ENCODE measurements at regions not wholly inside any gene's neighbourhood (a gene's known extent, or its start where the extent isn't known, plus 50 kb on each side); places are given as distances from the start of the nearest gene placed in this dataset.

DNA sequence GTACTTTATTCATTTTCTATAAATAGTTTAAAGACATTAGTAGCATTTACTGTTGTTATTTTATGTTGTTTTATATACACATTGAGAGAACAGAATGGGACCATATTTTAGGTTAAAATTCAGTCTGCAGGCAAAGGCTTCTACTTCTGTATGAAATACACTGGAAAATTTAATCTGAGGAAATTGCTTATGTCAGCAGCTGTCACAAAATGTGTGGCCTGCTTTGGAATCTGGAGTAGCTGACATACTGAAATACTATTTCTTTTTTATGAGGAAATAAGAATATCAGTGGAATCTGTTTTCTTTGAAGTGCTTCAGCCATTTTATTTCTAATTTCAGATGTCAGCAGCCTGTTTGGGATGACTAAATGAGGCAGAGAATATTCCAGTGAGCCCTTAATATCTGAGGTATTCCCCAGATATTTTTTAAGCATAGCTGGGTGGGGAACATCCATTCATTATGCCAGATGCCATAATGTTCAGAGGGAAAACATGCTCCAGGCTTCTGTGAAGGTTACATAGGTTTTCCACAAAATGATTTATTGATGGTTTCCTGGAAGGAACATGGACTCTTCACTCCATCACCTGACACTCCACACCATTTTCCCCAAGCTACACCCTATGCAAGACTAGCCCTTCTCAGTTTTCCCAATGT, 267.1 kb downstream of the ARL4A start:
- Histone ChIP-seq H3K4me3 (ENCODE audit: low read length in 2 of 2) (no peak overlapping the region), H3K36me3 (ENCODE audit: control insufficient read depth in 1 of 2, insufficient read depth in 2 of 2, low read length in 1 of 2) (no peaks in the 10 kb centered on the region)
- intact Hi-C loops (cut with DNase I), result no loop called here

DNA sequence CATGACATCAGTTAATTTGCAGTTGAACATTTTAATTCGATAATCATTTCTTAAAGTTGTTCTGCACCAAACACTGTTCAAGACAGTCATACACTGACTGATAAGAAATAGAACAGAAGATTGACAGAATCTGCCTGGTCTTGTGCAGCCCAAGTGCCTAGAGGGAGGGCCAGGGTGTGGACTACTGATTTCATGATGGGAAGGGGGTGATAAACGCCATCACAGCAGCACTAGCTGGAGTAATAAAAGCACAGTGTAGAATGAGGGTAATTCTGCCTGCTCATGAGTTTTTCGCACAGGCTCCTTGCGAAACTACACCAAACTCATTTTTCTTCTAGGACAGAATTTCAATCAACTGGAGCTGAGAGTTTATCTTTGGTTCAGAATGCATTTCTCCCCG, 270.1 kb downstream of the ARL4A start:
- H3K27me3 ChIP-seq (ENCODE audit: control insufficient read depth in 1 of 2, insufficient read depth in 2 of 2, low read length in 1 of 2), result no peaks in the 10 kb centered on the region
- H3K36me3 ChIP-seq (ENCODE audit: control insufficient read depth in 1 of 2, insufficient read depth in 2 of 2, low read length in 1 of 2), result no peaks in the 10 kb centered on the region
- no peak overlapping the region for H3K27ac ChIP-seq (ENCODE audit: low read depth in 1 of 2, low read length in 2 of 2)
- H3K4me3 ChIP-seq (ENCODE audit: low read length in 2 of 2), result no peak overlapping the region
- no peak for DNase-seq
- H3K9me3 ChIP-seq (ENCODE audit: control insufficient read depth, low read length), result no peaks in the 10 kb centered on the region
- H3K4me1 ChIP-seq (ENCODE audit: control insufficient read depth in 1 of 2, insufficient read depth in 2 of 2, low read length in 2 of 2), result no peaks in the 10 kb centered on the region
- intact Hi-C loops (cut with DNase I), result no loop called here
- WGBS, 2 donors, result 75 to 79% methylated on average over 5 of the region's 5 CpGs
- no peak for ATAC-seq (ENCODE audit: low FRiP score)

More for the DNA sequence above, 267.1 kb downstream of the ARL4A start:
- DNase-seq (no peak), ATAC-seq (ENCODE audit: low FRiP score) (no peak)
- H3K9me3 ChIP-seq (ENCODE audit: control insufficient read depth, low read length), result no peaks in the 10 kb centered on the region
- H3K27ac ChIP-seq (ENCODE audit: low read depth in 1 of 2, low read length in 2 of 2), result no peak overlapping the region
- no peaks in the 10 kb centered on the region for H3K4me1 ChIP-seq (ENCODE audit: control insufficient read depth in 1 of 2, insufficient read depth in 2 of 2, low read length in 2 of 2)
- H3K27me3 ChIP-seq (ENCODE audit: control insufficient read depth in 1 of 2, insufficient read depth in 2 of 2, low read length in 1 of 2), result no peaks in the 10 kb centered on the region

GRCh38 chr7:12961910-12962480, 274.6 kb downstream of the ARL4A start:
- H3K4me1 ChIP-seq (ENCODE audit: control insufficient read depth in 1 of 2, insufficient read depth in 2 of 2, low read length in 2 of 2), result no peaks in the 10 kb centered on the region
- intact Hi-C loops (cut with DNase I), result no loop called here
- no peaks in the 10 kb centered on the region for H3K9me3 ChIP-seq (ENCODE audit: control insufficient read depth, low read length)
- ATAC-seq (ENCODE audit: low FRiP score) (no peak), DNase-seq (no peak)
- 71 to 73% methylated on average over 4 of the region's 4 CpGs for WGBS, 2 donors
- no peaks in the 10 kb centered on the region for H3K27me3 ChIP-seq (ENCODE audit: control insufficient read depth in 1 of 2, insufficient read depth in 2 of 2, low read length in 1 of 2)
- H3K27ac ChIP-seq (ENCODE audit: low read depth in 1 of 2, low read length in 2 of 2), result no peak overlapping the region
- H3K4me3 ChIP-seq (ENCODE audit: low read length in 2 of 2), result no peak overlapping the region
- H3K36me3 ChIP-seq (ENCODE audit: control insufficient read depth in 1 of 2, insufficient read depth in 2 of 2, low read length in 1 of 2), result no peaks in the 10 kb centered on the region

GRCh38 chr7:12963435-12963834, 276.0 kb downstream of the ARL4A start:
- H3K27me3 ChIP-seq (ENCODE audit: control insufficient read depth in 1 of 2, insufficient read depth in 2 of 2, low read length in 1 of 2), result no peaks in the 10 kb centered on the region
- H3K36me3 ChIP-seq (ENCODE audit: control insufficient read depth in 1 of 2, insufficient read depth in 2 of 2, low read length in 1 of 2), result no peaks in the 10 kb centered on the region
- no peak overlapping the region for H3K27ac ChIP-seq (ENCODE audit: low read depth in 1 of 2, low read length in 2 of 2)
- WGBS, 2 donors, result 94 to 100% methylated on average over 1 of the region's 1 CpG
- no peak overlapping the region for H3K4me3 ChIP-seq (ENCODE audit: low read length in 2 of 2)
- no peaks in the 10 kb centered on the region for H3K4me1 ChIP-seq (ENCODE audit: control insufficient read depth in 1 of 2, insufficient read depth in 2 of 2, low read length in 2 of 2)
- ATAC-seq (ENCODE audit: low FRiP score) (no peak), DNase-seq (no peak)
- no peaks in the 10 kb centered on the region for H3K9me3 ChIP-seq (ENCODE audit: control insufficient read depth, low read length)
- intact Hi-C loops (cut with DNase I), result no loop called here

DNA sequence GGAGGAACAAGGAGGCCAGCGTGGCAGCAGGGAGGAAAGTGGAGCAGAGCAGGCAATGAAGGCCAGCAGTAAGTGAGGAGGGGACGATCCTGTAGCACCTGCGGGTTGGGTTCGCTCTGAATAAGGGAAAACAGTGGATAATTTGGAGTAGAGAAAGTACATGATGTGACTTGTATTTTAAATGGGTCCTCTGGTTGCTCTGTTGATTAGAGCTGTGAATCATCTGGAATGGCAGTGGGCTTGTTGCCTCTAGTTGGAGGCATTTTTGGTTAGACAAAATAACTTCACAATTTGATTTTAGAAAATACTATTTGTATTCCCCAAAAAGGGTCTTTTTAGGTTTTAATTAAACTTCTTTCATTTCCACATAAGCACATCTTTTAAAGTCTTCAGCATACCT, 277.4 kb downstream of the ARL4A start:
- intact Hi-C loops (cut with DNase I), result no loop called here
- ATAC-seq (ENCODE audit: low FRiP score), result no peak
- 86 to 94% methylated on average over 4 of the region's 4 CpGs for WGBS, 2 donors
- Histone ChIP-seq H3K4me1 (ENCODE audit: control insufficient read depth in 1 of 2, insufficient read depth in 2 of 2, low read length in 2 of 2) (no peaks in the 10 kb centered on the region), H3K9me3 (ENCODE audit: control insufficient read depth, low read length) (no peaks in the 10 kb centered on the region), H3K4me3 (ENCODE audit: low read length in 2 of 2) (no peak overlapping the region), H3K27me3 (ENCODE audit: control insufficient read depth in 1 of 2, insufficient read depth in 2 of 2, low read length in 1 of 2) (no peaks in the 10 kb centered on the region), H3K27ac (ENCODE audit: low read depth in 1 of 2, low read length in 2 of 2) (no peak overlapping the region), H3K36me3 (ENCODE audit: control insufficient read depth in 1 of 2, insufficient read depth in 2 of 2, low read length in 1 of 2) (no peaks in the 10 kb centered on the region)
- DNase-seq, result peak in 1 of 2 donors; percentile 55

- Histone ChIP-seq H3K27me3 (ENCODE audit: control insufficient read depth in 1 of 2, insufficient read depth in 2 of 2, low read length in 1 of 2) (no peaks in the 10 kb centered on the region), H3K9me3 (ENCODE audit: control insufficient read depth, low read length) (no peaks in the 10 kb centered on the region), H3K27ac (ENCODE audit: low read depth in 1 of 2, low read length in 2 of 2) (no peak overlapping the region), H3K36me3 (ENCODE audit: control insufficient read depth in 1 of 2, insufficient read depth in 2 of 2, low read length in 1 of 2) (no peaks in the 10 kb centered on the region), H3K4me1 (ENCODE audit: control insufficient read depth in 1 of 2, insufficient read depth in 2 of 2, low read length in 2 of 2) (no peaks in the 10 kb centered on the region), H3K4me3 (ENCODE audit: low read length in 2 of 2) (no peak overlapping the region)
- intact Hi-C loops (cut with DNase I), result no loop called here
- no peak for DNase-seq
- ATAC-seq (ENCODE audit: low FRiP score), result no peak
- WGBS, 2 donors, result 63 to 67% methylated on average over 2 of the region's 2 CpGs
Observed at GRCh38 chr7:12965767-12966166, 278.3 kb downstream of the ARL4A start.

- intact Hi-C loops (cut with DNase I), result no loop called here
- WGBS, 2 donors, result 75 to 81% methylated on average over 3 of the region's 3 CpGs
- Histone ChIP-seq H3K4me3 (ENCODE audit: low read length in 2 of 2) (no peak overlapping the region), H3K27me3 (ENCODE audit: control insufficient read depth in 1 of 2, insufficient read depth in 2 of 2, low read length in 1 of 2) (no peaks in the 10 kb centered on the region), H3K36me3 (ENCODE audit: control insufficient read depth in 1 of 2, insufficient read depth in 2 of 2, low read length in 1 of 2) (no peaks in the 10 kb centered on the region), H3K27ac (ENCODE audit: low read depth in 1 of 2, low read length in 2 of 2) (no peak overlapping the region), H3K9me3 (ENCODE audit: control insufficient read depth, low read length) (no peaks in the 10 kb centered on the region), H3K4me1 (ENCODE audit: control insufficient read depth in 1 of 2, insufficient read depth in 2 of 2, low read length in 2 of 2) (no peaks in the 10 kb centered on the region)
- ATAC-seq (ENCODE audit: low FRiP score) (no peak), DNase-seq (no peak)
Observed at GRCh38 chr7:12967322-12967721, 279.9 kb downstream of the ARL4A start.

DNA sequence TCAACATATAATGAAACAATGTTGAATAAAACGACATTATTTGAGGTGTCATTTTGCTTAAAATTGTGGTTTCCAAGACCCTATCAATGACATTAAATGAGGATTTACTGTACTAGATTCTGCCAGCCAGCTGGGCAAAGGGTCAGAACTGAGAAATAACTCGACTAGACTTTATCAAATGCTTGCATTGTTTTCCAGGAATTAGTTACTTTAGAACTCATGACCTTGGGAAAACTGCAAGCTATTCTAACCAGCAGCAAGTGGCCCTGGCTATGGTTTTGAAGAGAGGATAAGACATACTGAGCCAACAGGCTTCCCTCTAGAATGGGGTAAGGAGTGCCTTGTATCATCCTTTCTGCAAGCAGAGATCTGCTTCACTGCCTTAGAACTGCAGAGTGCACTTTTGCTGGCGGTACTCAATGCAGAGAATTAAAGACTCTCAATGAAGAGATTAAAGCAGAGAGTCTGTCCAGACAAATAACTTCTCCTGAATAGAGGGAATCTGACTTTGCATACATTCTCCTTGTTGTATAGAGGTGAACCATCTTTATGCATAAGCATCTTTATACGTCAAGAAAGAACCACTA, 281.5 kb downstream of the ARL4A start:
- Histone ChIP-seq H3K27me3 (ENCODE audit: control insufficient read depth in 1 of 2, insufficient read depth in 2 of 2, low read length in 1 of 2) (no peaks in the 10 kb centered on the region), H3K9me3 (ENCODE audit: control insufficient read depth, low read length) (no peaks in the 10 kb centered on the region), H3K4me1 (ENCODE audit: control insufficient read depth in 1 of 2, insufficient read depth in 2 of 2, low read length in 2 of 2) (no peaks in the 10 kb centered on the region), H3K4me3 (ENCODE audit: low read length in 2 of 2) (no peak overlapping the region), H3K36me3 (ENCODE audit: control insufficient read depth in 1 of 2, insufficient read depth in 2 of 2, low read length in 1 of 2) (no peaks in the 10 kb centered on the region), H3K27ac (ENCODE audit: low read depth in 1 of 2, low read length in 2 of 2) (no peak overlapping the region)
- 61 to 78% methylated on average over 4 of the region's 4 CpGs for WGBS, 2 donors
- intact Hi-C loops (cut with DNase I), result no loop called here
- ATAC-seq (ENCODE audit: low FRiP score) (no peak), DNase-seq (no peak)

GRCh38 chr7:12970626-12971025, 283.2 kb downstream of the ARL4A start:
- H3K36me3 ChIP-seq (ENCODE audit: control insufficient read depth in 1 of 2, insufficient read depth in 2 of 2, low read length in 1 of 2), result no peaks in the 10 kb centered on the region
- H3K9me3 ChIP-seq (ENCODE audit: control insufficient read depth, low read length), result no peaks in the 10 kb centered on the region
- ATAC-seq (ENCODE audit: low FRiP score), result no peak
- intact Hi-C loops (cut with DNase I), result no loop called here
- DNase-seq, result no peak
- 84 to 89% methylated on average over 2 of the region's 2 CpGs for WGBS, 2 donors
- H3K27me3 ChIP-seq (ENCODE audit: control insufficient read depth in 1 of 2, insufficient read depth in 2 of 2, low read length in 1 of 2), result no peaks in the 10 kb centered on the region
- H3K4me3 ChIP-seq (ENCODE audit: low read length in 2 of 2), result no peak overlapping the region
- no peaks in the 10 kb centered on the region for H3K4me1 ChIP-seq (ENCODE audit: control insufficient read depth in 1 of 2, insufficient read depth in 2 of 2, low read length in 2 of 2)
- H3K27ac ChIP-seq (ENCODE audit: low read depth in 1 of 2, low read length in 2 of 2), result no peak overlapping the region
